Amniotic stem cell (primary cell): ENCODE measurements at regions not wholly inside any gene's neighbourhood (a gene's known extent, or its start where the extent isn't known, plus 50 kb on each side); places are given as distances from the start of the nearest gene placed in this dataset.
"Not testable (repeated sequence)": the region's sequence is repeated elsewhere in the genome, so short reads cannot be mapped to it uniquely, and the experiment has no call there.

Experiments used
- DNase-seq: peaks from one replicate; lab custom pipeline; 2025; lab: John Stamatoyannopoulos, UW

GRCh38 chr13:53285896-53286430 is 257.4 kb downstream of the OLFM4 start:
- no peak for DNase-seq

GRCh38 chr13:53298396-53298795 is 269.8 kb downstream of the OLFM4 start:
- DNase-seq, result no peak

- DNase-seq, result no peak
Measured at GRCh38 chr13:53301449-53301848, 272.8 kb downstream of the OLFM4 start.

- not testable (repeated sequence) for DNase-seq
Measured at GRCh38 chr13:53305419-53305818, 276.8 kb downstream of the OLFM4 start.

GRCh38 chr13:53310786-53311185 is 282.2 kb downstream of the OLFM4 start:
- DNase-seq, result no peak

GRCh38 chr13:53311561-53311960 is 282.9 kb downstream of the OLFM4 start:
- DNase-seq, result no peak

GRCh38 chr13:53321296-53321801 is 292.7 kb downstream of the OLFM4 start:
- DNase-seq, result no peak

- DNase-seq, result no peak
Measured at GRCh38 chr13:53324656-53325055, 296.0 kb downstream of the OLFM4 start.

- no peak for DNase-seq
Measured at GRCh38 chr13:53326716-53327115, 298.1 kb downstream of the OLFM4 start.

- no peak for DNase-seq
Measured at GRCh38 chr13:53327680-53328315, 299.2 kb downstream of the OLFM4 start.

- no peak for DNase-seq
Measured at GRCh38 chr13:53336441-53337160, 308.0 kb downstream of the OLFM4 start.

- DNase-seq, result no peak
Measured at GRCh38 chr13:53338760-53339159, 310.1 kb downstream of the OLFM4 start.

- no peak for DNase-seq
Measured at GRCh38 chr13:53340505-53341143, 312.0 kb downstream of the OLFM4 start.

- no peak for DNase-seq
Measured at GRCh38 chr13:53341144-53341510, 312.5 kb downstream of the OLFM4 start.

GRCh38 chr13:53342623-53343360 is 314.2 kb downstream of the OLFM4 start:
- no peak for DNase-seq

- no peak for DNase-seq
Measured at GRCh38 chr13:53343361-53343744, 314.7 kb downstream of the OLFM4 start.

GRCh38 chr13:53351021-53351420 is 322.4 kb downstream of the OLFM4 start:
- no peak for DNase-seq

GRCh38 chr13:53357582-53357981 is 329.0 kb downstream of the OLFM4 start:
- no peak for DNase-seq

- no peak for DNase-seq
Measured at GRCh38 chr13:53368948-53369347, 340.3 kb downstream of the OLFM4 start.

- DNase-seq, result no peak
Measured at GRCh38 chr13:53379485-53379884, 350.9 kb downstream of the OLFM4 start.

GRCh38 chr13:53382008-53382407 is 353.4 kb downstream of the OLFM4 start:
- DNase-seq, result no peak

- DNase-seq, result no peak
Measured at GRCh38 chr13:53398051-53398450, 369.4 kb downstream of the OLFM4 start.
